ENCODE measurements at regions not wholly inside any gene's neighbourhood (a gene's known extent, or its start where the extent isn't known, plus 50 kb on each side); places are given as distances from the start of the nearest gene placed in this dataset.

DNA sequence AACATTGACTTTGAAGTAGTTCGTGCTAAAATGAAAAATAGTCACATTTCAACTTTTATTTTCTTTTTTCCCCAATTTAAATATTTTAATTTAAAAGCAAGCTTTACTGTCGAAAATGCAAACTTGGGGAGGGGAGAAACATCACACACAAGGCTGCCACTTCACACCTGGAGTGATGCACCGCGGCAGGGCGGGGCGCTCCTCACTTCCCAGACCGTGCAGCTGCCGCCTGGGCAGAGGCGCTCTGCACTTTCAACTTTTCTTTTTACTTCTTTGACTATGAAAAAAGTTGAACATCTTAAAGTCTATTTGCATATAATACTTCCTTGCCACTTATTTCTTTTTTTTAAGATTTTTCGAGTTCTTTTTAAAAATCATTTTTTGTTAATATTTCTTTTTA is 993.3 kb upstream of the GJE1 start:
- Mint-ChIP-seq H3K27me3 (ENCODE audit: low read depth) (no peaks in the 10 kb centered on the region), H3K4me3 (no peak overlapping the region), H3K9me3 (peaks cover 4% of the 10 kb centered on the region), H3K4me1 (no peaks in the 10 kb centered on the region), H3K36me3 (ENCODE audit: low read depth) (no peaks in the 10 kb centered on the region), H3K27ac (ENCODE audit: unreplicated experiment) (no peak overlapping the region)
- no peak for DNase-seq (ENCODE audit: low read depth, low spot score)
- TF ChIP-seq, protein P1, sequence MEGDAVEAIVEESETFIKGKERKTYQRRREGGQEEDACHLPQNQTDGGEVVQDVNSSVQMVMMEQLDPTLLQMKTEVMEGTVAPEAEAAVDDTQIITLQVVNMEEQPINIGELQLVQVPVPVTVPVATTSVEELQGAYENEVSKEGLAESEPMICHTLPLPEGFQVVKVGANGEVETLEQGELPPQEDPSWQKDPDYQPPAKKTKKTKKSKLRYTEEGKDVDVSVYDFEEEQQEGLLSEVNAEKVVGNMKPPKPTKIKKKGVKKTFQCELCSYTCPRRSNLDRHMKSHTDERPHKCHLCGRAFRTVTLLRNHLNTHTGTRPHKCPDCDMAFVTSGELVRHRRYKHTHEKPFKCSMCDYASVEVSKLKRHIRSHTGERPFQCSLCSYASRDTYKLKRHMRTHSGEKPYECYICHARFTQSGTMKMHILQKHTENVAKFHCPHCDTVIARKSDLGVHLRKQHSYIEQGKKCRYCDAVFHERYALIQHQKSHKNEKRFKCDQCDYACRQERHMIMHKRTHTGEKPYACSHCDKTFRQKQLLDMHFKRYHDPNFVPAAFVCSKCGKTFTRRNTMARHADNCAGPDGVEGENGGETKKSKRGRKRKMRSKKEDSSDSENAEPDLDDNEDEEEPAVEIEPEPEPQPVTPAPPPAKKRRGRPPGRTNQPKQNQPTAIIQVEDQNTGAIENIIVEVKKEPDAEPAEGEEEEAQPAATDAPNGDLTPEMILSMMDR (conservative IDR thresholded peaks at IDR 0.05): no peak

DNA sequence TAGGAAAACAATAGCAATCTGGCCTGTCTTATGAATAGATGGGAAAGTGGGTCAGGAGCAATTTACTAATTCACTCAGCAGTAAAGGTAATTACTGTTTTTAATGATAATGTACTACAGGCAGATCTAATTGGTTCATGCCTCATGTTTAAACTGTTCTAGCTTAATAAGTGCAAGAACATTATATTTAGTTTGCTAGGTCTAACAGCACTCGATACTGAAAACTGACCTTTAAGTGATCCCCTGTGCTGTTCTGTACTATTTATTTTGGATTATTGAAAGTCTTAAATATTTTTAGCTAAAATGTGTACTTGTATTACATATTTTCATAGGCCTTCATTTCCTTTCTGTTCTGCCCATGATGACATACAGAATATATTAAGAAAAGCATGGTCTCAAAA is 998.0 kb upstream of the GJE1 start:
- no peak overlapping the region for H3K4me3 Mint-ChIP-seq
- no peaks in the 10 kb centered on the region for H3K27me3 Mint-ChIP-seq (ENCODE audit: low read depth)
- no peaks in the 10 kb centered on the region for H3K36me3 Mint-ChIP-seq (ENCODE audit: low read depth)
- H3K27ac Mint-ChIP-seq (ENCODE audit: unreplicated experiment): no peak overlapping the region
- no peak for DNase-seq (ENCODE audit: low read depth, low spot score)
- H3K4me1 Mint-ChIP-seq: no peaks in the 10 kb centered on the region
- TF ChIP-seq, protein P1 (conservative IDR thresholded peaks at IDR 0.05): no peak
- H3K9me3 Mint-ChIP-seq: peaks cover 5% of the 10 kb centered on the region

DNA sequence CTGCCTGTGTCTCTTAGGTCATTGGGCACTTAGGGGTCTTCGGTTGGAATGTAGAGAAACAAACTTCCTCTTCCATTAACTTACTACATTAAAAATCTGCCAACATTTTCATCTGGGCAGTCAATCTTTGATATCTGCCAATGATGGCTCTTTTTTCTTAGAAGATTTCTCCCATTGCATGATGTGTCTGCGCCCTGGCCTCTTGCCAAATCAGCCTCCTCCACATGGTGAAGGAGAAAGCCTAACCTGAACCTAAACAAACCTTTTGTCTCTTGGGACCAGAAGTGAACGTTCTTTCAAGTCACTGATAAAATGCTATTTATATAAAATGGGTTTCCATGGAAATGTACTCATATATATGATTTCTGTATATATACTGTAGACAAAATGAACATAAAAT is 998.9 kb upstream of the GJE1 start:
- Mint-ChIP-seq H3K36me3 (ENCODE audit: low read depth) (no peaks in the 10 kb centered on the region), H3K4me1 (no peaks in the 10 kb centered on the region), H3K27ac (ENCODE audit: unreplicated experiment) (no peak overlapping the region), H3K9me3 (peaks cover 5% of the 10 kb centered on the region), H3K4me3 (no peak overlapping the region), H3K27me3 (ENCODE audit: low read depth) (no peaks in the 10 kb centered on the region)
- TF ChIP-seq, protein P1 (conservative IDR thresholded peaks at IDR 0.05): no peak
- no peak for DNase-seq (ENCODE audit: low read depth, low spot score)

DNA sequence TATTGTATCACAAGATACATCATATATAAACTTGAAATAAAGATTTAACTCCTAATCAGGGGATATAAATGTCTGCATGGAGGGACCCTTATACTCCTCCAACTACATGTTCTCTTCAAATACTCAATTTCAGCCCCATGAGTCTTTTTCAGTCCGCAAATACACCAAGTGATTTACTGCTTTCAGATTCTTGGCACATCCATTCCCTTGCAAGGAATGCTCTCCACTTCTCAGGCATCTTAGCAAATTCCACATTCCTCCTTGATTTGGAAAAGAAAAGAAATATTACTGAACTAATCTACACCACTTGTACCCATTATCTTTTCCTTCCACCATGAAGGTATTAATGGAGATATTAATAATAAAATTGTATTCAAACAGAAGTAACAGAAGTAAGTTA is 999.4 kb upstream of the GJE1 start:
- Mint-ChIP-seq H3K4me1 (no peaks in the 10 kb centered on the region), H3K27me3 (ENCODE audit: low read depth) (no peaks in the 10 kb centered on the region), H3K36me3 (ENCODE audit: low read depth) (no peaks in the 10 kb centered on the region), H3K9me3 (peaks cover 5% of the 10 kb centered on the region), H3K27ac (ENCODE audit: unreplicated experiment) (no peak overlapping the region), H3K4me3 (no peak overlapping the region)
- TF ChIP-seq, protein P1 (conservative IDR thresholded peaks at IDR 0.05): no peak
- DNase-seq (ENCODE audit: low read depth, low spot score): no peak

DNA sequence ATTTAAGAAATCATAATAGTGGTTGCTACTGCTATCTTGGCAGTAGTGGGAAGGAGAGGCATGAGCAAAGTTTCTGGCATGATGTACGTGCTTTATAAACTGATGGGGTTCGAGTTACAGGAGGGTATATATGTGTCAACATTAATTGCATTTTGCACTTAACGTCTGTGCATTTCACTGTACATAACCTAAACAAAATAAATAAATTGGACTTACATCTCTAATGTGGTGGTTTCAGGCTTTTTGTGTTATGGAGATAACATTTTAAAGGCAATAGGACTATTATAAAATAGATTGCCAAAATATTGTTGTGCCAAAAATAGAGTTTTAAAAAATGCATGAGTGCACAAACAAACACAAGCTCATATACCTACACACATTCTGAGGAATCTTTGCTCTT is 1001.1 kb upstream of the GJE1 start:
- no peaks in the 10 kb centered on the region for H3K27me3 Mint-ChIP-seq (ENCODE audit: low read depth)
- no peak overlapping the region for H3K4me3 Mint-ChIP-seq
- peaks cover 5% of the 10 kb centered on the region for H3K9me3 Mint-ChIP-seq
- H3K36me3 Mint-ChIP-seq (ENCODE audit: low read depth): no peaks in the 10 kb centered on the region
- peaks cover 4% of the 10 kb centered on the region for H3K4me1 Mint-ChIP-seq
- TF ChIP-seq, protein P1 (conservative IDR thresholded peaks at IDR 0.05): no peak
- DNase-seq (ENCODE audit: low read depth, low spot score): no peak
- H3K27ac Mint-ChIP-seq (ENCODE audit: unreplicated experiment): no peak overlapping the region

DNA sequence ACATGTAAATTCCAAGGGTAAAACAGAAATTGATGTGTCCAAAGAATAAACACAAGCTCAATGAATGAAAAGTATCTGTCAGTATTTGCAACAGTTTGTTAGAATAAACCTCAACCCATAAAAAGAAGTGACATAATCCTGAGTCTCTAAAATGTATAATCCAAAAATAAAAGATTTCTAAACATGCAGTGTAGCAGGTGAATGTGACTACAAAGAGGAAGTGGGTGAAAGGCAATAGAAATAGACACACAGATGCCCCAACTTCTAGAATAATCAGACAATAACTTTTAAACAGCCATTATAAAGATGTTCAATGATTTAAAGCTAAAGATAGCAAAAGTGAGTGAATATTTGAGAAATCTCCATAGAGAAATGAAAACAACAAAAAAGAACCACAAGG is 1009.2 kb upstream of the GJE1 start:
- no peak for DNase-seq (ENCODE audit: low read depth, low spot score)
- TF ChIP-seq, protein P1 (conservative IDR thresholded peaks at IDR 0.05): no peak

More for the DNA sequence above, 1009.2 kb upstream of the GJE1 start:
- no peak overlapping the region for H3K4me3 Mint-ChIP-seq
- no peaks in the 10 kb centered on the region for H3K27me3 Mint-ChIP-seq (ENCODE audit: low read depth)
- peaks cover 3% of the 10 kb centered on the region for H3K36me3 Mint-ChIP-seq (ENCODE audit: low read depth)
- peaks cover 14% of the 10 kb centered on the region for H3K4me1 Mint-ChIP-seq
- H3K27ac Mint-ChIP-seq (ENCODE audit: unreplicated experiment): no peak overlapping the region
- H3K9me3 Mint-ChIP-seq: peaks cover 10% of the 10 kb centered on the region

All from neural crest cell (in vitro differentiated cells).